OCI-LY7 (cell line): ENCODE measurements at regions not wholly inside any gene's neighbourhood (a gene's known extent, or its start where the extent isn't known, plus 50 kb on each side); places are given as distances from the start of the nearest gene placed in this dataset.

Experiments used
- CTCF ChIP-seq: fragments of 200-600 bp; sonication (generic); conservative IDR thresholded peaks from 2 replicates; pipeline ENCODE4 v1.5.1; 2014; ENCODE audit warnings: mild to moderate bottlenecking, antibody characterized with exemption, low read length, moderate library complexity, mixed read lengths
- EZH2phosphoT487 ChIP-seq: fragments of 200-600 bp; sonication (generic); IDR thresholded peaks from 2 replicates; pipeline ENCODE4 v1.6.1; 2018; ENCODE audit warnings: low read depth, borderline replicate concordance, mild to moderate bottlenecking, mixed run types, antibody characterized with exemption, low read length, moderate library complexity, mixed read lengths

GRCh38 chr2:144026753-144027152 lies 493.2 kb downstream of the ZEB2 start:
- TF ChIP-seq CTCF (no peak), EZH2phosphoT487 (no peak)
